Neural progenitor cell (in vitro differentiated cells): ENCODE measurements at regions not wholly inside any gene's neighbourhood (a gene's known extent, or its start where the extent isn't known, plus 50 kb on each side); places are given as distances from the start of the nearest gene placed in this dataset.

Source experiments
- EZH2 ChIP-seq: fragments of 200-600 bp; sonication (generic); IDR thresholded peaks from 2 replicates; pipeline ENCODE4 v1.6.1; 2017; ENCODE audit warnings: antibody characterized with exemption, mild to moderate bottlenecking, moderate library complexity
- EZH2phosphoT487 ChIP-seq: fragments of 200-600 bp; sonication (generic); IDR thresholded peaks from 2 replicates; pipeline ENCODE4 v1.6.1; 2017; ENCODE audit warnings: antibody characterized with exemption
- TF ChIP-seq, protein P1 (sequence below): fragments of 200-600 bp; sonication (generic); IDR thresholded peaks from 2 replicates; pipeline ENCODE4 v1.5.1; 2017; ENCODE audit warnings: antibody characterized with exemption, mild to moderate bottlenecking

DNA sequence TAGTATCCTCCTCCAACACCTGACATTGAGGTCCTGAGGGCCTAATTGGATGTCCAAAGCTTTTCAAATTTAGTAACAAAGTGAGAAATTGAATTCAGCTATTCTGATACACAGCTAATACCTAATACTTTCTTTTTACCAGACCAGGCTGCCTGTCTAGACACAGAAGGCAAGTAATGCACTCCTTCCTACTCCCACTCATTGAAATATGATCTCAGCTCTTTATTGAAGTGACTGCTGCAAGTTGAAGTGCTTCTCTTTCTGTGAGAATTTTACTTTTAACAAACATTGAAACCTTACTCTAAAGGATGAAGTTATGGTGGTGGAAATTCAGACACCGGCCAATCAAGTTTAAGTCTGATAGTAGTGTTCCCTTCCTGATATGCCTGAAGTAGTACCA, 90.8 kb upstream of the OGFRL1 start:
- TF ChIP-seq, protein P1, sequence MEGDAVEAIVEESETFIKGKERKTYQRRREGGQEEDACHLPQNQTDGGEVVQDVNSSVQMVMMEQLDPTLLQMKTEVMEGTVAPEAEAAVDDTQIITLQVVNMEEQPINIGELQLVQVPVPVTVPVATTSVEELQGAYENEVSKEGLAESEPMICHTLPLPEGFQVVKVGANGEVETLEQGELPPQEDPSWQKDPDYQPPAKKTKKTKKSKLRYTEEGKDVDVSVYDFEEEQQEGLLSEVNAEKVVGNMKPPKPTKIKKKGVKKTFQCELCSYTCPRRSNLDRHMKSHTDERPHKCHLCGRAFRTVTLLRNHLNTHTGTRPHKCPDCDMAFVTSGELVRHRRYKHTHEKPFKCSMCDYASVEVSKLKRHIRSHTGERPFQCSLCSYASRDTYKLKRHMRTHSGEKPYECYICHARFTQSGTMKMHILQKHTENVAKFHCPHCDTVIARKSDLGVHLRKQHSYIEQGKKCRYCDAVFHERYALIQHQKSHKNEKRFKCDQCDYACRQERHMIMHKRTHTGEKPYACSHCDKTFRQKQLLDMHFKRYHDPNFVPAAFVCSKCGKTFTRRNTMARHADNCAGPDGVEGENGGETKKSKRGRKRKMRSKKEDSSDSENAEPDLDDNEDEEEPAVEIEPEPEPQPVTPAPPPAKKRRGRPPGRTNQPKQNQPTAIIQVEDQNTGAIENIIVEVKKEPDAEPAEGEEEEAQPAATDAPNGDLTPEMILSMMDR = no peak
- no peak for TF ChIP-seq EZH2
- no peak for TF ChIP-seq EZH2phosphoT487
